GM21528 (cell line): ENCODE measurements at regions not wholly inside any gene's neighbourhood (a gene's known extent, or its start where the extent isn't known, plus 50 kb on each side); places are given as distances from the start of the nearest gene placed in this dataset.
A peak's percentile ranks its signal among the peaks of the same experiment; 100 is the strongest.
"Not testable (repeated sequence)": the region's sequence is repeated elsewhere in the genome, so short reads cannot be mapped to it uniquely, and the experiment has no call there.

Experiments used
- ATAC-seq: cut with Tn5 transposase; IDR thresholded peaks from one replicate; pipeline ENCODE4 v1.9.1; 2021; ENCODE audit warnings: mild to moderate bottlenecking, moderate library complexity; ENCODE audit not compliant: unreplicated experiment, low FRiP score

DNA sequence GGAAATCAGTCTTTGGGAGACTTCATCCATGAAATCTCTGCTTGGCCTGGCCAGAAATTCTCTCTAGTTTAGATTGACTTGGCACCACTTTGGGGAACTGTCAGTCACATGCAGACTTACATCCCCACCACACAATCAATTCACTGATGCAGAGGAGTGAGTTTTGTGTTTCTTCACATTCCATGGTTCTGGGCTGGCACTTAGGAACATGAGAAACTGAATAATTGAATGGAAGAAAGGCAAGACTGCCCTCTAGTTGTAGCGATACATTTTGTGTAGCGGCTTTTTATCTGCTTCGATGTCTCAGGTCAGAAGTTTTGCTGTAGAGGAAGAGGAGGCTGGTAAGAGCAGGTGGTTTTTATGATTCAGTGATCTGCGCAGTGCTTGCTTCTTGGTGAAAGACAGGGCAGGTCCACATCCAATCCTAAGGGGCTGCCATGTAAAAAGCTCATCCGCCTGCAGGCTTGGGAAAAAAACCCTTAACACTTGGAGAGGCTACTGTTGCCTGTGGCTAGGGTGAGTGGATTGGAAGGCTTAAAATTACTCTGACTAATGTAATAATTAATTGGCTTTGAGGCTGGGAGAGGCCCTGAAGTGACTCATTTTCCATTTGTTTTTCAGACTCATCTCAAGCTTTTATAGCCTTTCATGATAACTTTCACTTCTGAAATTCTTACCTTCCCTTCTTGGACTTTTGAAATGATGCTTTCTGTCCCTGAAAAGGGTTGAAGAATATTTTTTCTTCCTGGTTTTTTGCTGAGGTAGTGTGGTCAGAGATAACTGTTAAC, 75.4 kb upstream of the LPCAT1 start:
- ATAC-seq: not testable (repeated sequence)

DNA sequence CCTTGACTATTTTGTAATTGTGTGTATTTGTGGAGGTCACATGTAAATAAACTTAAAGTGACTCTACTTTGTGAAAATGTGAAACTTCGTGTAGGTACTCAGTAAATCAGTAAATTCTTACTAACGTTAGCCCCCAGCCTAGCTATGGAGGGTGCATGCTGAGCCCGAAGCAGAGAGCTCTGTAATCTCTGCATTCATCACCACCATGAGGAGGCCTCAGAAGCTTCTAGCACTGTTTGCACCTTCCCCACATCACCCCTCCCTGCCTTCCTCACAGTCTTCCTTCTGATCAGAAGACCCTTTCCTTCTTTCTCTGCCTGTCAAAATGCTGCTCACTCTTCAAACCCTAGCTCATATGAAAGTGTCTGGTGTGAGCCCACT, 73.3 kb upstream of the LPCAT1 start:
- ATAC-seq: not testable (repeated sequence)

GRCh38 chr5:1596462-1597092, 72.8 kb upstream of the LPCAT1 start:
- ATAC-seq: not testable (repeated sequence)

DNA sequence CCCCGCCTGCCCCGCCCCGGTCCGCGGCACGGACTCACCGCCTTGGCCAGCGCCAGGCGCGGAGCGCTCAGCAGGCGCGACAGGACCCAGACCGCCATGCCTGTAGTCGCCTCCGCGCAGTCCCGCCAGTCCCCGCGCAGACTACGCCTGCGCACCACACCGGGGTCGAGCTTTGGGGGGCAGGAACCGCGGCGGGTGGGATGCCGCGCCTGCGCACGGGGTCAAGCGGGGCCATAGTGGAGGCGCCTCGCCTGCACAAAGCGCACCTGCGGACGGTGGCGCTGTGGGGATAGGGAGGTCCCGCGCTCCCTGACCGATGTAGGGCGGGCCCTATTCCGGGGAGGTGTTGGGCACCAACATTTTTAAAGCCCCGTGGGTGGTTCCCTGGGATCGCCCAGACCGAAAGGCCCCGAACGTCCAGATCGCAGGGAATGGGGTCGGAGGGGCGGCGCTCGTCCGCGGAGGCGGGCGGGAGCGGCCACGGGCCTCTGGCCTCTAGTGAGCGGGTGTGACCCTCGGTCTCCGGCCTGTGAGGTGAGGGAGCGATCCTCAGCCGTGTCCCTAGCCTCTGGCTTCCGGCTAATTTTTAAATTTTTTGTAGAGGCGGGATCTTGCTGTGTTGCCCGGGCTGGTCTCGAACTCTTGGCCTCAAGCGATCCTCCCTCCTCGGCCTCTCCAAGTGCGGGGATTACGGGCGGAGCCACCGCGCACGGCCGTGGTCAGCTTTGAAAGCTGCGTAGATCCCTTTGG, 70.8 kb upstream of the LPCAT1 start:
- peak; percentile 90 for ATAC-seq

- peak; percentile 38 for ATAC-seq
Observed at GRCh38 chr5:1593903-1594356, 70.2 kb upstream of the LPCAT1 start.

GRCh38 chr5:1588071-1588694, 64.4 kb upstream of the LPCAT1 start:
- ATAC-seq: not testable (repeated sequence)

DNA sequence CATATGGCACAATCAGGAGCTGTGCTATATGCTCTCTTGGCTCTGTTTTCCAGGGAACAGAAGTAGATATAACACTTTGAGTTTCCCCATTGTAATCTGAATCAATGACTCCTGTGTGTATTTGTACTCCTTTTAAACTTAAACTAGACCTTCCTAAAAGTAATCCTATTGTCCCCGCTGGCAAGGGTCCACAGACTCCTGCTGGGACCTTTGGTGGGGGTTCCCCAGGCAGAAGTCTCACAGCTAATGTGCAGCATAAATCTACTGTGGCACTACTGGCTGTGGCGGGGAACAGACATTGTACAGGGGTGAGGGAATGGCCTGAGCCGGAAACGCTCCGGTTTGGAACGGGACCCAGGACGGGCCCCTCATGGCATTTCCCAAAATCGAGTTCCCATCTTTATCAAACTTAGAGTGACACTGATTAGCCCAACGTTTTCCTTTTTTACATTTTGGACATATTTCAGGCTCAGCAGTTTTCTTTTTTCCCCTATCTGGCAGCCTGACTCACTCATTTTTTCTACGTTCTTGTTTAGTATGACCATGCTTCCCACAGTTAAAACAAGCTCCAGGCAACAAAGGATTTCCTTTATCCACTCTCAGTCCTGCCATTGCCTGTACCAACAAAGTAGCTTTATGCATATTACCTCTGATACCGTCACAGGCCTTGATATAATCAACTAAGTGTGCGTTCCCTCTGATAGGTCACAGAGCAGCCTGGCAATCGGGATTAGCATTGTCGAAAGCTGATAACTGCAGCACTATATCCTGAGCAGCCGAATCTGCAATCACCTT, 59.5 kb upstream of the LPCAT1 start:
- ATAC-seq: not testable (repeated sequence)

DNA sequence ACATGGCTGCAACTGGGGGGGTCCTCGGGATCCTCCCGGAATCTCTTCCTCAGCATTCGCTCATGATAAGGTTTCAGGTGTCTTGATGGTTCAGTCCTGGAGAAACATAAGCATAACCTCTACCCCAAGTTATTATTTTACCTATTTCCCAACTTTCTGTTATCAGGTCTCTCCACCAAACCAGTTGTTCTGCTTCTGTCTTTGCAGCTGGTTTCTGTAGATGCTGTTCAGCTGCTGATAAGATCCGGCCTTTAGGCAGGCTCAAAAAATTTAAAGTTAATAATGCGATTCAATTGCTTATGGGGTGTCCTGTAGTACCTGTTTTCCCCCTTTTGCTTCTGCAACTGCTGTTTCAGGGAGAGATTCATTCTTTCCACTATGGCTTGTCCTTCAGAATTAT, 55.6 kb upstream of the LPCAT1 start:
- ATAC-seq: not testable (repeated sequence)

- not testable (repeated sequence) for ATAC-seq
Observed at GRCh38 chr5:1576851-1577250, 53.1 kb upstream of the LPCAT1 start.

DNA sequence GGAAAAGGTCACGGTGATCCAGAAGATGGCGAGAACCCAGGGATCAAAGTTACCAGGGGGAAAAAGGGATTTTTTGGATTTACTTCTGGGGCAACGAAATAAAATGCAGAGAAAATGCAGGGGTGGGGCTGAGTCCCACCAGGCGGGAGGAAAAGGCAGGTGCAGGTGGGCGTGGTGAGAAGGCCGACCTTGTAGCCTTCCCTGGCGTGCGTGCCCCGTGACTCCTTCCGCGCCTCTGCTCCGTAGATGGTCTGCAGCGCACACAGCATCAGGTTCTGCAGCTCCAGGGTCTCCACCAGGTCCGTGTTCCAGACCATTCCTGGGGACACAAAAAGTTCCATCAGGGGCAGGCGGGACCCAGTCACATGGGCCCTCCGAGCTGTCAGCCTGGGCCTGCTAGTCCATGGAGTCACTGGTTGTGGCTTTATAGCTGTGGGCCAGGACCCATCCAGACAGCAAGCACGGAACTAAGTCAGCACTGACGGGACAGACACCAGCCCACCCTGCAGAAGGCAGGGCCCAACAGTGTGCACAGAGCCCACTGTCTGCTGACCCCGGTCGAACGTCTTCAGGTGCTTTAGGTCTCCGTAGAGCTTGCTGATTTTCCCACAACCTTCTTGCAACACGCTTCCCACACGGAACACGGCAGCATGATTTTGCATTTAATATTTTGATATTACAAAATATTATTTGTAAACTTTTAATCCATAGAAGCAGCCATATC, 52.4 kb upstream of the LPCAT1 start:
- not testable (repeated sequence) for ATAC-seq

DNA sequence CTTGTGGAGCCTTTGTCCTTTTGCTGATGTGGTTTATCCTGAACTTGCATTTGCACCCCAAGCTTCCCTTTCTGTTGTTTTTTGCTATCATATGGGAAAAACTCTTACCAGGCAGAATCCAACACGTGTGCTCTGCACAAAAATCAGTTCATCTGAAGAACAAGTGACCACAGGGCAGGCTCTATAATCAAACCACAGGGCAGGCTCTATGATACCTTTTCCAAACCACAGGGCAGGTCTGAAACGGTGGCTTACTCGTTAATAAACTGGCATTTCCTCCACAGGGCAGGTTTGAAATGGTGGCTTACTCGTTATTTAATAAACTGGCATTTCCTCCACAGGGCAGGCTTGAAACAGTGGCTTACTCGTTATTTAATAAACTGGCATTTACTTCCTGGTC, 51.7 kb upstream of the LPCAT1 start:
- ATAC-seq: not testable (repeated sequence)

DNA sequence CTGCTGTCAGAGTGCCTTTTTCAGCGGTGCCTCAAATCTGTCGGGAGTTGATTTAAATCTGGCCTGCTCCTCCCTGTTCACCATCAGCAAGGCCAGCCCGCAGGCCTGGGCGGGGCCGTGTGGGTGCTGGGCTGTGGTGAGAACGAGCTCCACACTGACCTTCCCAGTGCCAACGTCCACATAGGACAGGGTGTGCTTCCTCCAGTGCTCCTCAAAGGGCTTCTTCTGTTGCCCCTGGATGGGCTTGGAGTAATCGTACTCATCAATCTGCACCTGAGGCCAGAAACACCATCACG, 50.2 kb upstream of the LPCAT1 start:
- not testable (repeated sequence) for ATAC-seq

DNA sequence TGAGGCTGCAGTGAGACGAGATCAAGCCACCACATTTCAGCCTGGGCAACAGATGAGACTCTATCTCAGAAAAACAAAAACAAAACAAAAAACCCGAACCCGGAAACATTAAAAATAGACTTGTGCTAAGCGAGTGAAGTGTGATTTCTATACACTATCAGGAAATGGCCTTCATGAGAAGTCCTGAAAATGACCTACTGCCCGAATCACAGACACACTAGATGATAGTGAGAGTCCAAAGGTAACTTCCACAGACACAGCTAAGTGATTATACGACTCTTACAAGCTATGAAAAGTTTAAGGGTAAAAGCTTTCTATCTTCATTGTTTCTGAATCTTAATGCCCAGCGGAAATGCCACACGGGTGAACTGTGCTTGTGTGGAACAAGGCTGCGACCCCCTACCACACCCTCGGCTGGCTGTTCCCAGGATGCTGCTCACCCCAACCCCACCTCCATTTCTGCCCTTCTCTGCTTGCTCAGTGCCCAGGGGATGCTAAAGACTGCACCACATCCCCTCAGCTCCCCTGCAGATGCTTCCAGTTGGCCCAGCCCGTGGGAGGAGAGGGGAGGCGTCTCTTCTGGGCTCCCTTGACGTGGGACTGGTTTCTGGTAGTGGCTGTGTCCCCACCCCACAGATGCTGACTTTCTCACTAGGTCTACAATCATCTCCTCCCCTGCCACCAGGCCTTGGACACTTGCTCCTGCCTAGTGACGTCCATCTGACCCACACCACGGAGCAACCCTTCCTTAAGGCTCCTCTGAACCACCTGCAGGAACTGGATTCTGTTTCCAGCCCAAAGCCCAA, 49.7 kb upstream of the LPCAT1 start:
- not testable (repeated sequence) for ATAC-seq
